ENCODE measurements at regions not wholly inside any gene's neighbourhood (a gene's known extent, or its start where the extent isn't known, plus 50 kb on each side); places are given as distances from the start of the nearest gene placed in this dataset.
"Not testable (repeated sequence)": the region's sequence is repeated elsewhere in the genome, so short reads cannot be mapped to it uniquely, and the experiment has no call there.

DNA sequence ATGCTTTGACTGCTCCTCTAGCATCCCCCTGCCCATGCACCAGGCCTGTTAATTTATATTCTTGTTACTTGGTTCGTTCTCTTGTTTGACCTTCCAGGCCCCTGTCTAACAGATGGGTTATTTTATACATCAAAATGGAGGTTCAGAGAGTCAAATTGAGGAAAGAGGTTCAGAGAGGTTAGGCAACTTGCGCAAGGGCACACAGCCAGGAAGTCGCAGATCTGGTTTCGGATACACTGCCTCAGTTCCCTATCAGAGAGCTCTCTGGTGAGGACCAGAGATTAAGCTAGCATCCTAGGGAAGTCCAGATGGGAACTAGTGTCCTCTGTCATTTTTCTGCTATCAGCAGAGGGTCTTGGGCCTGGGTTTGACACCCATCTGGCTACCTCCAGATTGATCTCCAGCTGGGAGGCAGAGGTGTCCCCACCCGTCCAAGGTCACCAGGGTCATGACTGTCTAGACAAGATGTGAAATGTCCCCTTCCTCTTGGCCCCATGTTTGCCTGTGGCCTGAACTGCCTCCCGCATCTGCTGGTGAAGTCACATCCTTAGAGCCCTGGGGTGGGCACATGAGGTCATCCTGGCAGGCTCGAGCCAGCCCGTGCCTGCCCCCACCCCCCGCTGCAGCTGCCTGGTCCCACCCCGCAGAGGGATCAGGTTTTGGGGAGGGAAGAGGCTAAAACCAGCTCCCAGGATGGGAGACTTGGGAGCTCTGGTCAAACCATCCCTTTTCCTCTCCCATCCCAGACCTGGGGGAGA is 84.3 kb upstream of the NCOR2 start:
- no peak for DNase-seq

- no peak for DNase-seq
Measured at GRCh38 chr12:124650912-124651311, 83.5 kb upstream of the NCOR2 start.

DNA sequence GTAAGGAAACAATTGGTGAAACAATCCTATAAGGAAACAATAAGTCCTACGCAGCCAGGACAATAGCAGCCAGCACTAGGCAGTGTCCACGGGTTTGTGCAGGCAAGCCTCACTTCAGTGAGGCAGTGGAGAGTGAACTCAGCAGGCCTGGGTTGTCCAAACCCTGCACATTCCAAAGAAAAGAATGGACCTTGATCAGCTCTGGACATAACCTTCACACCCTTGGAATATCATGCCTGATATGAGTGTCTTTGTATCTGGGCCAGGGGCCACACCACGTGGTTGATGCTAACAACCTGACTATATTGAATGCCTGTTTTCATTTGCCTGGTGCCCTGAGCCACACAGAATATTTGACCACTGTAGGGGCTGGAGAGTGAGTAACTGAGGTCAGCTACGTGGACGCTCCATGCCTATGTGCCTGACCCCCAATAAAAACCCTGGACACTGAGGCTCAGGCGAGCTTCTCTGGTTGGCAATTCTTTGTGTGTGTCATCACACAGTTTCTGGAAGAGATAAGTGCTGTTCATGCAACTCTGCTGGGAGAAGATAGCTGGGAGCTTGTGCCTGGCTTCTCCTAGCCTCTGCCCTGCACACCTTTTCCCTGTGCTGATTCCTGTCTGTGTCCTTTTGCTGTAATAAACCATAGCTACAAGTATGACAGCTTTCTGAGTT is 81.4 kb upstream of the NCOR2 start:
- DNase-seq = no peak

GRCh38 chr12:124647316-124647715 is 79.9 kb upstream of the NCOR2 start:
- DNase-seq = no peak

GRCh38 chr12:124646385-124647230 is 79.2 kb upstream of the NCOR2 start:
- no peak for DNase-seq

- DNase-seq = no peak
Measured at GRCh38 chr12:124645530-124646244, 78.3 kb upstream of the NCOR2 start.

- not testable (repeated sequence) for DNase-seq
Measured at GRCh38 chr12:124643768-124644167, 76.4 kb upstream of the NCOR2 start.

- DNase-seq = no peak
Measured at GRCh38 chr12:124642105-124642504, 74.7 kb upstream of the NCOR2 start.

DNA sequence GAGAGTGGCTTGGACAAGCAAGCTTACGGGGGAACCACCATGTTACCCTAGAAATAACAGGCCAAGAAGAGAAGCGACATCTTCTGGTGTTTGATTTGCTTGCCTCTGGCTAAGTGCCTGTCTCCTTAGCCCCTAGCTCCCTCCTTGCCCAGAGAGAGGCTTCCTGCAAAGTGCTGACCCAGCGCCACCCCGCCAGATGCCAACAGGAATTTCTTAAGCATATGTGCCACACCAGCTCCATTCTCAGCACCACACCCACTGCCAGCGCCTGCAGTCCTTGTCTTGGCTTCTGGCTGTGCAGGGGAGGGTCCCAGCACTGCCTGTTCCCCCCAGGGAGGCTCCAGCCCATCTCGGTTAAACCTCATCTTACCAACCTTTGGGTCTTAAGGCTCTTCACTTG is 74.2 kb upstream of the NCOR2 start:
- no peak for DNase-seq

DNA sequence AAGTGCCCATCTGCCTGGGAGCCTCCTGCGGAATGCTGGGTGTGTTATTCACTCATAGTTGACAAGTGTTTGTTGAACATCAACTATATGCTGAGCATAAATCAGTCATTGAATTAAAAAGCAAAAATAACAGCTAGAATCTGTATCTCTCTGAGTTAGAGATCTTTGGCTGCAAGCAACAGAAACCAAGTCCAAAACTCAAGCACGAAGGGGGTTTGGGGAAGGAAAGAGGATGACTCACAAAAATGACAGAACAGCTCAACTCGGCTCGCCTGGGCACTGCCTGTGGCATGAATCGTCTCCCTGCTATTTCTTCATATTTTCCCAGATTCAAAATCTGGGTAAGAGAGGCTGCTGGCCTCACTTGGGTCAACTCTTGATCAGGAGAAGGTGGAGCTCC is 72.6 kb upstream of the NCOR2 start:
- DNase-seq = peak; percentile 75

GRCh38 chr12:124639122-124639806 is 71.9 kb upstream of the NCOR2 start:
- DNase-seq = no peak

DNA sequence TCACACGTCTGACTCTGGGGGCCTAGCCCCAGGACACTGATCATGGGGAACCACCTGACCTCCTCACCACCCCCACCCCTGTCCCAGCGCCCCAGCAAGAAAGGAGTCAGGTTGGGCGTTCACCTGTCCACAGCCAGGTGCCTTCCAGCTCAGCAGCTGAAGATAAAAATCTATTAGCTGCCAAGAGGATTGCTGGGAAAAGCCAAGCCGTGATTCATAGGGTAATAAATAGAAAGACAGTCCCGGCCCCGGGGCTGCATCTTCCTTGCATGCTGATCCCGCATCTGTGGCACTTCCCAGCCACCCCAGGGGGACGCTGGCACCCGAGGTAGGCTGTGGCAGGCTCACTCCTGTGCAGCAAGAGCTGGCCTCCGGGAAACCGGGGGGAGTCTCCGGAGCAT is 70.2 kb upstream of the NCOR2 start:
- DNase-seq = no peak

- no peak for DNase-seq
Measured at GRCh38 chr12:124637163-124637562, 69.8 kb upstream of the NCOR2 start.

DNA sequence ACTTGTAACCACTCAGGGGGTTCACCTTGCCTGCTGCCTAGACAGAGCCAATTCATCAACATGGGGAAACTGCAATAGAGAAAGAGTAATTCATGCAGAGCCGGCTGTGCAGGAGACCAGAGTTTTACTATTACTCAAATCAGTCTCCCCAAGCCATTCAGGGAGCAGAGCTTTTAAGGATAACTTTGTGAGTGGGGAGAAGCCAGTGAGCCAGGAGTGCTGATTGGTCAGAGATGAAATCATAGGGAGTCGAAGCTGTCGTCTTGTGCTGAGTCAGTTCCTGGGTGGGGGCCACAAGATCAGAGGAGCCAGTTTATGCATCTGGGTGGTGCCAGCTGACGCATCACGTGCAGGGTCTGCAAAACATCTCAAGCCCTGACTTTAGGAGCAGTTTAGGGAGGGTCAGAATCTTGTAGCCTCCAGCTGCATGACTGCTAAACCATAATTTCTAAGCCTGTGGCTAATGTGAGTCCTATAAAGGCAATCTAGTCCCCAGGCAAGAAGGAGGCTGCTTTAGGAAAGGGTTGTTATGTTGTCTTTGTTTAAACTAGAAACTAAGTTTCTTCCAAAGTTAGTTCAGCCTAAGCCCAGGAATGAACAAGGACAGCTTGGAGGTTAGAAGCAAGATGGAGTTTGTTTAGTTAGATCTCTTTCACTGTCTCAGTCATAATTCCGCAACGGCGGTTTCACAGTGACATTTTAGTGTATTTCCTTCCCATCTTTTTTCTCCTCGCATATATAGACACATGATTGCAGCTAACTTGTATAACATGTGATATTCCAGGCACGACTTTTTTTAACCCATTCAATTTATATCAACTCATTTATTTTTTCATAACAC is 68.9 kb upstream of the NCOR2 start:
- DNase-seq = peak; percentile 61

DNA sequence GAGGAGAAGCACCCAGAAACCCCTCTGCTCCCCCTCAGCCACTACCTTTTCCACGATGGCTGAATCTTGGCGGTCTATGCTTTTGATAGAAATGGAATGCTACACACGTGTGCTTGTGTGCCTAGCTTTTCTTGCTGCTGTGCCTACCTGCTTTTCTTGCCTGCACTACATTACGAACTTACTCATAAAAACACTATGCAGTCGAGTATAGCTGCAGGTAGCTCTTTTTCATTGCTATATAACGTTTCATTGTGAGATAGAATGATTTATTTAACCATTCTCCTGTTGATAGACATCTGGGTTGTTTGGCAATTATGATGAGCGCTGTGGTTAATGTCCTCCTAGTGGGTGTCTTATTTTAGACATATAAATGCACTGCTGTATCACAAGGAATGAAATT is 67.9 kb upstream of the NCOR2 start:
- DNase-seq = no peak

DNA sequence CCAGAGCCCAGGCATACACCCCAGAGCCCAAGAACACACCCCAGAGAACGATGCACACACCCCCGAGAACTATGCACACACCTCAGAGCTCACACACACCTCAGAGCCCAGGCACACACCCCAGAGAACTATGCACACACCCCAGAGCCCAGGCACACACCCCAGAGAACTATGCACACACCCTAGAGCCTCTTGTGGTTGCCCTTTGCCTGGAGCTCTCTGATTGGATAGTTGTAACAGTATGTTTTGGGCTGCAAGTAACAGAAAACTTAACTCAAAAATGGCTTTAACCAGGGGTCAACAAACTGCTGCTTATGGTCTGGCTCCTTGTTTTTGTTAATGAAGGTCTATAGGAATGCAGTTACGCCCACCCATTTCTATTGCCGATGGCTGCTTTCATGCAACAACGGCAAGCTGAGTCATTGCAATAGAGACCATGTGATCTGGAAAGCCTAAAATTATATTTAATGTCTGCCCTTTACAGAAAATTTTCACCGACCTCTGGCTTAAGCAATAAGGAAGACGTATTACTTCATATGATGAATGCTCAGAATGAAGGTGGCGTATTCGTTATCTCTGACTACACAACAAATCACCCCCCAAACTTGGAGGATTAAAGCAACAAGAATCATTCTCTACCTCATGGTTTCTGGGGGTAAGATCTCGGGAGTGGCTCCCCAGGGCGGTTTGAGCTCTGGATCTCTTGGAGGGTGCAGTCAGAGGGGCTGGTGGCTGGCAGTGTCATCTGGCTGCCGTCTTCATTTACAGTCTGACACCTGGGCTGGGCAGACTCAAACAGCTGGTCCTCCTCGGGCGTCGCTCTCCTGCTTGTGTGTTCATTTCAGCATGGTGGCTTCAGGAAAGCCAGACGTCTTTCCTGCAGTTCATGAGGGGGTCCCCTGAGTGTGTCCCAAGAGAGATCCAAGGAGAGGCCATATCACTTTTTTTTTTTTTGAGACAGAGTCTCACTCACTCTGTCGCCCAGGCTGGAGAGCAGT is 66.3 kb upstream of the NCOR2 start:
- peak; percentile 55 for DNase-seq

- no peak for DNase-seq
Measured at GRCh38 chr12:124632519-124632984, 65.1 kb upstream of the NCOR2 start.

GRCh38 chr12:124631681-124632256 is 64.4 kb upstream of the NCOR2 start:
- no peak for DNase-seq

- DNase-seq = no peak
Measured at GRCh38 chr12:124630791-124631313, 63.4 kb upstream of the NCOR2 start.
